ENCODE measurements at regions not wholly inside any gene's neighbourhood (a gene's known extent, or its start where the extent isn't known, plus 50 kb on each side); places are given as distances from the start of the nearest gene placed in this dataset.

DNA sequence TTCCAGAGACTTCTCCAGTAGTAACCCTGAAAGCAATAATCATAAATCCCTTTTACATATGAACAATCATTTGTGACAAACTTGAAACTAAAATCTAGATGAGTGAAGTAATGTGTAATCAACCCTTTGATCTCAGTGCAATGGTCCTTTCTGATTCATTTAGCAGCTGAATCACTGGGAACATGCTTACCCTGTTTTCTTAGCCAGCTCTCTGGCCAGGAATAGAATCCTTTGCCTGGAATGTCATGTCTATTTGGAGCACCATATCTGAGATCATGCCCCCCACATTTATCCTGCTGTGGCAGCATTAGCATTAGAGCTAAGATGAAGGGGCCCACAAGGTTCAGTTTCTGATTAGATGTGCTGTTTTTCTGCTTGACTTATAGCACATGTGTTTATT, 309.8 kb downstream of the OXSM start:
- no peaks in the 10 kb centered on the region for H3K27me3 ChIP-seq (ENCODE audit: control insufficient read depth, insufficient read depth, low read length)
- TF ChIP-seq, protein P1, sequence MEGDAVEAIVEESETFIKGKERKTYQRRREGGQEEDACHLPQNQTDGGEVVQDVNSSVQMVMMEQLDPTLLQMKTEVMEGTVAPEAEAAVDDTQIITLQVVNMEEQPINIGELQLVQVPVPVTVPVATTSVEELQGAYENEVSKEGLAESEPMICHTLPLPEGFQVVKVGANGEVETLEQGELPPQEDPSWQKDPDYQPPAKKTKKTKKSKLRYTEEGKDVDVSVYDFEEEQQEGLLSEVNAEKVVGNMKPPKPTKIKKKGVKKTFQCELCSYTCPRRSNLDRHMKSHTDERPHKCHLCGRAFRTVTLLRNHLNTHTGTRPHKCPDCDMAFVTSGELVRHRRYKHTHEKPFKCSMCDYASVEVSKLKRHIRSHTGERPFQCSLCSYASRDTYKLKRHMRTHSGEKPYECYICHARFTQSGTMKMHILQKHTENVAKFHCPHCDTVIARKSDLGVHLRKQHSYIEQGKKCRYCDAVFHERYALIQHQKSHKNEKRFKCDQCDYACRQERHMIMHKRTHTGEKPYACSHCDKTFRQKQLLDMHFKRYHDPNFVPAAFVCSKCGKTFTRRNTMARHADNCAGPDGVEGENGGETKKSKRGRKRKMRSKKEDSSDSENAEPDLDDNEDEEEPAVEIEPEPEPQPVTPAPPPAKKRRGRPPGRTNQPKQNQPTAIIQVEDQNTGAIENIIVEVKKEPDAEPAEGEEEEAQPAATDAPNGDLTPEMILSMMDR (IDR thresholded peaks at IDR 0.05; ENCODE audit: insufficient read depth, low read length, poor library complexity, severe bottlenecking) = no peak
- no peaks in the 10 kb centered on the region for H3K36me3 ChIP-seq (ENCODE audit: control insufficient read depth, insufficient read depth, low read length)
- peak; percentile 65 for DNase-seq (ENCODE audit: low read depth)
- H3K4me3 ChIP-seq (ENCODE audit: low read depth, low read length) = no peak overlapping the region

DNA sequence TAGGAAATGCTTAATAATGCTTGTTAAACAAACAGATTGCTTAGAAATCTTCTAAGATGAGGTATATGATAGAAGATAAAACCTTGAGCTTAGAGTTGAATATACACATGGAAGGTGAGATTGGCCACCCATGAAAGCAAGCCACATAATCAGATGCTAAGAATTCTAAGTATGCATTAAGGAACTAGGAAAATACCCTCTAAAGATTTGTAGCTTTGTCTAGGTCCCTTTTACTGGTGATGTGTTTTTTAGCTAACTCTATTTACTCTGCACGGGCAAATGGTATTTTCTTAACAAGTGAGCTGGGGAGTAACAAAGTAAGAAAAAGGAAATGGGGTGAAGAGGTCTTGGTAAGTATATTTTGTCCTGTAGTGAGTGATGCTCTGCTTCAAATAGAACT, 310.3 kb downstream of the OXSM start:
- DNase-seq (ENCODE audit: low read depth) = peak; percentile 19
- TF ChIP-seq, protein P1 (IDR thresholded peaks at IDR 0.05; ENCODE audit: insufficient read depth, low read length, poor library complexity, severe bottlenecking) = no peak

DNA sequence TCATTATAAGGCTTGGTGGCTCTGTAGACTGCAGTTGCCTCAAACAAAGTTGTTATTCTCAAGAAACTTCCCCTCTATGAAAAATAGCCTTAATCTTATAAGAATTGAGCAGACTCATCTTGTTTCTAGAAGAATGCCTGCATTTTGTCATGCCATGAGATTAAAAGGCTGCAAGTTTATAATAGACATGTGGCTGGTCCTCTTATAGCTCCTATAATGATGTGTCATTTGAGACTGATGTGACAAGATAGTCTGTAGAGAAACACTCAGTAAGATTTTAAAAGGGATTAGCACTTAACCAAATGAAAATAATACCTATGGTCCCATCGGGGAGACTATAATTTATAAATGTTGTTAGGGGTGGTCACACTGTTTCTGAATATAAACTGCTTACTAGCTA, 312.5 kb downstream of the OXSM start:
- Histone ChIP-seq H3K27me3 (ENCODE audit: control insufficient read depth, insufficient read depth, low read length) (no peaks in the 10 kb centered on the region), H3K36me3 (ENCODE audit: control insufficient read depth, insufficient read depth, low read length) (no peaks in the 10 kb centered on the region), H3K4me3 (ENCODE audit: low read depth, low read length) (no peak overlapping the region)
- no peak for DNase-seq (ENCODE audit: low read depth)
- TF ChIP-seq, protein P1 (IDR thresholded peaks at IDR 0.05; ENCODE audit: insufficient read depth, low read length, poor library complexity, severe bottlenecking) = no peak

More for the DNA sequence above, 310.3 kb downstream of the OXSM start:
- Histone ChIP-seq H3K27me3 (ENCODE audit: control insufficient read depth, insufficient read depth, low read length) (no peaks in the 10 kb centered on the region), H3K4me3 (ENCODE audit: low read depth, low read length) (no peak overlapping the region), H3K36me3 (ENCODE audit: control insufficient read depth, insufficient read depth, low read length) (no peaks in the 10 kb centered on the region)

DNA sequence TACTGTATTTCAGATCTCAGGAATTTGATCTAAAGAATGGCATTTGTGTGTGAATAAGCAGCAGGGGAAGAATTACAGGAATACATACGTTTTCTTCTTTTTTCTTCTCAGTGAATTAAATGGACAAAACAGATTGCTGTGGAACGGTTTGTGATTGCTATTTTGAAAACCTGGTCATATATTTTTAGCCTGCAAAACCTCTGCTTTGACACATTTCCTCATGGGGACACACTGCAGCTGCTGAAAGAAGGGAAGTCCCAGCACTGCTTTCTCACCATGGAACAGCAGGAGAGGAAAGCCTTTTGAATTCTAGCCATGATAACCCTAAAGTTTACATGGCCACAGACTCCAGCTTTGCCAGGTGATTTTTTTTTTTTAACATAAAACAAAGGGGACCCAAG, 315.0 kb downstream of the OXSM start:
- no peak for DNase-seq (ENCODE audit: low read depth)
- no peaks in the 10 kb centered on the region for H3K36me3 ChIP-seq (ENCODE audit: control insufficient read depth, insufficient read depth, low read length)
- H3K27me3 ChIP-seq (ENCODE audit: control insufficient read depth, insufficient read depth, low read length) = no peaks in the 10 kb centered on the region
- no peak overlapping the region for H3K4me3 ChIP-seq (ENCODE audit: low read depth, low read length)
- TF ChIP-seq, protein P1 (IDR thresholded peaks at IDR 0.05; ENCODE audit: insufficient read depth, low read length, poor library complexity, severe bottlenecking) = no peak

DNA sequence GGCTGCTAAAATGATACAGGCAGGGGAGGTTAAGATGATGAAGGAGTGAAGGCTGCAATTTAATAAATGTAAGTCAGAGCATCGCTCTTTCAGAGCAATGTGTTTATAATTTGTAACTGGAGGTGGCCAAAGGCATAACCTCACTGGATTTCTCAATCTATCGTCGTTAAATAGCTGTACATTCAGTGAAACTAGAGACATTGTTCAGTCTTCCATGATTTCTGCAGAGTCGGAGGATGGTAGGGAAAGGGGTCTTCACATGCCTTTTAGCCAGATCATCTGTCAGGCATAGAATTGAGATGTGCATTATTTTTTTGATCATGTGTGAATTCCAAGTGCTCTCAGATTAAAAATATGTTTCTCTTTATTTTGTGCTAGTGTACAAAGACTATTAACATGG, 315.4 kb downstream of the OXSM start:
- H3K27me3 ChIP-seq (ENCODE audit: control insufficient read depth, insufficient read depth, low read length) = no peaks in the 10 kb centered on the region
- H3K4me3 ChIP-seq (ENCODE audit: low read depth, low read length) = no peak overlapping the region
- DNase-seq (ENCODE audit: low read depth) = no peak
- H3K36me3 ChIP-seq (ENCODE audit: control insufficient read depth, insufficient read depth, low read length) = no peaks in the 10 kb centered on the region
- TF ChIP-seq, protein P1 (IDR thresholded peaks at IDR 0.05; ENCODE audit: insufficient read depth, low read length, poor library complexity, severe bottlenecking) = no peak

DNA sequence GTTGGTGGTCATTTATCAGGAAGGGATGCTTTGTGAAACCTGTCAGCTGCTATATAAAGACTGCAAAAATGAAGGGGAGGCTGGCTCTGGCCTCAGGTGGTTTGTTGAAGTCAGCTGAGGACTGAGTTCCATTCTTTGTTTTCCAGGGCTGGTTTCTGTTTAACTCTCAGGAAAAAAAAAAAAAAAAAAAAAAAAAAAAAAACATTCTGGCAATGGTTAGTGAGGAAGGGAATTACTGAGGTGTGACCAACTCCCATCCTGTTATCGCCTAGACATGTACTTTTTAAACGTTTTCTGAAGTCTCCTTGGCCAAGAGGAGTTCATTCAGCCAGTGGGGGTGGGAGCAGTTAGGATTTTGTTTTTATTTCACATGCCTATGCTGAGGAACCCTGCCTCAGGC, 316.3 kb downstream of the OXSM start:
- peak; percentile 85 for DNase-seq (ENCODE audit: low read depth)
- no peaks in the 10 kb centered on the region for H3K27me3 ChIP-seq (ENCODE audit: control insufficient read depth, insufficient read depth, low read length)
- TF ChIP-seq, protein P1 (IDR thresholded peaks at IDR 0.05; ENCODE audit: insufficient read depth, low read length, poor library complexity, severe bottlenecking) = no peak
- no peaks in the 10 kb centered on the region for H3K36me3 ChIP-seq (ENCODE audit: control insufficient read depth, insufficient read depth, low read length)
- H3K4me3 ChIP-seq (ENCODE audit: low read depth, low read length) = no peak overlapping the region
